Vagina (tissue), 2 donors: ENCODE measurements at regions not wholly inside any gene's neighbourhood (a gene's known extent, or its start where the extent isn't known, plus 50 kb on each side); places are given as distances from the start of the nearest gene placed in this dataset.

Experiments used
- DNase-seq, 2 donors: peaks; one replicate each; pipeline ENCODE4 v3.0.0-alpha.2; 2017; ENCODE audit errors: extremely low spot score in 2 of 2
- H3K27ac ChIP-seq: fragments of 200-600 bp; sonication (generic); one replicate; pipeline ENCODE4 v1.5.1; 2019
- H3K27me3 ChIP-seq: fragments of 200-600 bp; sonication (generic); one replicate; pipeline ENCODE4 v1.5.1; 2019
- H3K36me3 ChIP-seq, 2 donors: fragments of 200-600 bp; sonication (generic); one replicate each; pipeline ENCODE4 v1.5.1; 2017 to 2019
- H3K4me1 ChIP-seq: fragments of 200-600 bp; sonication (generic); one replicate; pipeline ENCODE4 v1.5.1; 2019
- H3K4me3 ChIP-seq, 2 donors: fragments of 200-600 bp; sonication (generic); 1 replicate in 1 of 2; 2 replicates in 1 of 2; pipeline ENCODE4 v1.5.1; 2016 to 2019
- H3K9me3 ChIP-seq: fragments of 200-600 bp; sonication (generic); one replicate; pipeline ENCODE4 v1.5.1; 2019
- CTCF ChIP-seq, 3 experiments: fragments of 450-650 bp in 2 of 3; fragments of 200-600 bp in 1 of 3; sonication (generic) in 1 of 3; IDR thresholded peaks; one replicate each; pipeline ENCODE4 v1.5.1; 2017 to 2019; ENCODE audit warnings: antibody characterized with exemption in 3 of 3, mild to moderate bottlenecking in 2 of 3, moderate library complexity in 2 of 3
- POLR2A ChIP-seq, 2 donors: fragments of 450-650 bp; IDR thresholded peaks; one replicate each; pipeline ENCODE4 v1.6.1; 2017; ENCODE audit warnings: antibody characterized with exemption in 2 of 2, mild to moderate bottlenecking in 2 of 2, moderate library complexity in 2 of 2
- POLR2AphosphoS5 ChIP-seq, 2 donors: sonication (generic); formaldehyde crosslinking; IDR thresholded peaks; one replicate each; pipeline ENCODE4 v1.9.0; 2017; ENCODE audit warnings: antibody characterized with exemption in 2 of 2, mild to moderate bottlenecking in 2 of 2, low read depth in 1 of 2; ENCODE audit not compliant: insufficient read depth in 1 of 2
- intact Hi-C: fragments of 100-400 bp; cut with DNase I; formaldehyde crosslinking; loops from one replicate; pipeline ENCODE4 v1.15.1; 2023

- no peak for DNase-seq
- no peaks in the 10 kb centered on the region for H3K27me3 ChIP-seq
- no peaks in the 10 kb centered on the region for H3K36me3 ChIP-seq
- no peak overlapping the region for H3K27ac ChIP-seq
- TF ChIP-seq POLR2AphosphoS5 (IDR thresholded peaks at IDR 0.05; ENCODE audit: insufficient read depth in 1 of 2, low read depth in 1 of 2) (no peak), POLR2A (IDR thresholded peaks at IDR 0.05) (no peak), CTCF (IDR thresholded peaks at IDR 0.05) (no peak)
- no peaks in the 10 kb centered on the region for H3K4me1 ChIP-seq
- no peak overlapping the region for H3K4me3 ChIP-seq
- intact Hi-C loops: no loop called here
- no peaks in the 10 kb centered on the region for H3K9me3 ChIP-seq
Observed at GRCh38 chr5:106755789-106756188, 914.9 kb downstream of the EFNA5 start.

- intact Hi-C loops: no loop called here
- TF ChIP-seq POLR2AphosphoS5 (IDR thresholded peaks at IDR 0.05; ENCODE audit: insufficient read depth in 1 of 2, low read depth in 1 of 2) (no peak), POLR2A (IDR thresholded peaks at IDR 0.05) (no peak), CTCF (IDR thresholded peaks at IDR 0.05) (no peak)
- no peak for DNase-seq
- no peak overlapping the region for H3K27ac ChIP-seq
- no peaks in the 10 kb centered on the region for H3K36me3 ChIP-seq
- H3K4me3 ChIP-seq: no peak overlapping the region
- H3K27me3 ChIP-seq: no peaks in the 10 kb centered on the region
- no peaks in the 10 kb centered on the region for H3K9me3 ChIP-seq
- H3K4me1 ChIP-seq: no peaks in the 10 kb centered on the region
Observed at GRCh38 chr5:106755066-106755465, 915.7 kb downstream of the EFNA5 start.

GRCh38 chr5:106749826-106750225, 920.9 kb downstream of the EFNA5 start:
- no peaks in the 10 kb centered on the region for H3K9me3 ChIP-seq
- no peak for TF ChIP-seq POLR2A (IDR thresholded peaks at IDR 0.05)
- no peak for TF ChIP-seq POLR2AphosphoS5 (IDR thresholded peaks at IDR 0.05; ENCODE audit: insufficient read depth in 1 of 2, low read depth in 1 of 2)
- TF ChIP-seq CTCF (IDR thresholded peaks at IDR 0.05): no peak
- no peak overlapping the region for H3K27ac ChIP-seq
- H3K36me3 ChIP-seq: no peaks in the 10 kb centered on the region
- intact Hi-C loops: no loop called here
- no peaks in the 10 kb centered on the region for H3K27me3 ChIP-seq
- DNase-seq: no peak
- H3K4me3 ChIP-seq: no peak overlapping the region
- no peaks in the 10 kb centered on the region for H3K4me1 ChIP-seq

- H3K4me3 ChIP-seq: no peak overlapping the region
- intact Hi-C loops: no loop called here
- H3K9me3 ChIP-seq: no peaks in the 10 kb centered on the region
Observed at GRCh38 chr5:106739127-106739526, 931.6 kb downstream of the EFNA5 start.

GRCh38 chr5:106737111-106737510, 933.6 kb downstream of the EFNA5 start:
- TF ChIP-seq POLR2A (IDR thresholded peaks at IDR 0.05) (no peak), CTCF (IDR thresholded peaks at IDR 0.05) (no peak), POLR2AphosphoS5 (IDR thresholded peaks at IDR 0.05; ENCODE audit: insufficient read depth in 1 of 2, low read depth in 1 of 2) (no peak)
- H3K4me1 ChIP-seq: no peaks in the 10 kb centered on the region
- H3K27me3 ChIP-seq: no peaks in the 10 kb centered on the region
- H3K9me3 ChIP-seq: no peaks in the 10 kb centered on the region
- intact Hi-C loops: no loop called here
- no peak overlapping the region for H3K4me3 ChIP-seq
- H3K36me3 ChIP-seq: no peaks in the 10 kb centered on the region
- no peak overlapping the region for H3K27ac ChIP-seq
- no peak for DNase-seq

More at GRCh38 chr5:106739127-106739526, 931.6 kb downstream of the EFNA5 start:
- TF ChIP-seq POLR2A (IDR thresholded peaks at IDR 0.05): no peak
- TF ChIP-seq POLR2AphosphoS5 (IDR thresholded peaks at IDR 0.05; ENCODE audit: insufficient read depth in 1 of 2, low read depth in 1 of 2): no peak
- TF ChIP-seq CTCF (IDR thresholded peaks at IDR 0.05): no peak
- H3K4me1 ChIP-seq: no peaks in the 10 kb centered on the region
- H3K36me3 ChIP-seq: no peaks in the 10 kb centered on the region
- H3K27ac ChIP-seq: no peak overlapping the region
- DNase-seq: no peak
- H3K27me3 ChIP-seq: no peaks in the 10 kb centered on the region
